ENCODE measurements at regions not wholly inside any gene's neighbourhood (a gene's known extent, or its start where the extent isn't known, plus 50 kb on each side); places are given as distances from the start of the nearest gene placed in this dataset.

GRCh38 chr2:11050565-11050964 is 104.7 kb upstream of the SLC66A3 start:
- DNase-seq: no peak

GRCh38 chr2:11051280-11051679 is 104.0 kb upstream of the SLC66A3 start:
- DNase-seq: no peak

- no peak for DNase-seq
Measured at GRCh38 chr2:11053546-11053945, 101.7 kb upstream of the SLC66A3 start.

- no peak for DNase-seq
Measured at GRCh38 chr2:11054783-11055678, 100.2 kb upstream of the SLC66A3 start.

- DNase-seq: no peak
Measured at GRCh38 chr2:11055679-11056215, 99.5 kb upstream of the SLC66A3 start.

GRCh38 chr2:11056614-11057013 is 98.7 kb upstream of the SLC66A3 start:
- no peak for DNase-seq

- no peak for DNase-seq
Measured at GRCh38 chr2:11057031-11057430, 98.2 kb upstream of the SLC66A3 start.

- no peak for DNase-seq
Measured at GRCh38 chr2:11058129-11058528, 97.1 kb upstream of the SLC66A3 start.

- no peak for DNase-seq
Measured at GRCh38 chr2:11060376-11061169, 94.7 kb upstream of the SLC66A3 start.

GRCh38 chr2:11065833-11066485 is 89.3 kb upstream of the SLC66A3 start:
- DNase-seq: no peak

- DNase-seq: no peak
Measured at GRCh38 chr2:11067221-11068078, 87.8 kb upstream of the SLC66A3 start.

- DNase-seq: no peak
Measured at GRCh38 chr2:11068079-11068741, 87.1 kb upstream of the SLC66A3 start.

GRCh38 chr2:11068856-11069526 is 86.3 kb upstream of the SLC66A3 start:
- DNase-seq: no peak

GRCh38 chr2:11069566-11070185 is 85.6 kb upstream of the SLC66A3 start:
- DNase-seq: no peak

- DNase-seq: no peak
Measured at GRCh38 chr2:11071211-11071610, 84.1 kb upstream of the SLC66A3 start.

- DNase-seq: no peak
Measured at GRCh38 chr2:11071939-11072338, 83.3 kb upstream of the SLC66A3 start.

GRCh38 chr2:11072550-11072949 is 82.7 kb upstream of the SLC66A3 start:
- DNase-seq: no peak

- DNase-seq: no peak
Measured at GRCh38 chr2:11073251-11073650, 82.0 kb upstream of the SLC66A3 start.

GRCh38 chr2:11073776-11074175 is 81.5 kb upstream of the SLC66A3 start:
- DNase-seq: no peak

- no peak for DNase-seq
Measured at GRCh38 chr2:11074246-11074820, 80.9 kb upstream of the SLC66A3 start.

All from hippocampal formation (tissue), 2 donors.